ENCODE measurements at regions not wholly inside any gene's neighbourhood (a gene's known extent, or its start where the extent isn't known, plus 50 kb on each side); places are given as distances from the start of the nearest gene placed in this dataset.

- Histone ChIP-seq H4K5ac (ENCODE audit: insufficient read length, low read depth, low read length) (no peak overlapping the region), H3T11ph (ENCODE audit: low read length) (no peak overlapping the region), H2BK15ac (ENCODE audit: low read depth, low read length) (no peak overlapping the region), H4K91ac (ENCODE audit: insufficient read length, low read depth, low read length) (no peak overlapping the region), H4K8ac (replicated peaks; ENCODE audit: insufficient read length, low read depth, low read length) (no peak overlapping the region), H2BK20ac (ENCODE audit: low read depth, low read length, poor library complexity, severe bottlenecking) (no peak overlapping the region), H3K14ac (ENCODE audit: insufficient read depth, low read length) (no peak overlapping the region), H3K23ac (ENCODE audit: insufficient read length, low read depth, low read length) (no peak overlapping the region), H3K4me1 (ENCODE audit: insufficient read depth, low read length) (peaks cover 7% of the 10 kb centered on the region), H2BK5ac (ENCODE audit: insufficient read length, low read length) (no peak overlapping the region), H4K20me1 (ENCODE audit: control insufficient read depth, insufficient read depth, insufficient read length) (no peaks in the 10 kb centered on the region), H3K9me3 (ENCODE audit: control insufficient read depth, low read depth, low read length) (no peaks in the 10 kb centered on the region), H2BK120ac (ENCODE audit: low read depth, low read length, poor library complexity, severe bottlenecking) (no peak overlapping the region), H3K56ac (ENCODE audit: insufficient read length, low read depth, low read length) (no peak overlapping the region), H3K27me3 (ENCODE audit: insufficient read depth, low read length) (no peaks in the 10 kb centered on the region), H3K9ac (ENCODE audit: extremely low read depth, insufficient read length, low read length) (no peak overlapping the region), H3K79me2 (ENCODE audit: insufficient read depth, low read length) (no peaks in the 10 kb centered on the region), H2AFZ (ENCODE audit: low read length) (no peak overlapping the region), H3K4ac (ENCODE audit: low read depth, low read length) (no peak overlapping the region), H3K4me2 (ENCODE audit: insufficient read depth, insufficient read length, low read length) (no peak overlapping the region), H3K27ac (ENCODE audit: insufficient read length, low read depth, low read length) (no peak overlapping the region), H2AK5ac (ENCODE audit: insufficient read length, low read length) (no peak overlapping the region), H3K23me2 (ENCODE audit: insufficient read length, low read depth, low read length, poor library complexity, severe bottlenecking) (no peaks in the 10 kb centered on the region), H3K18ac (ENCODE audit: insufficient read length, low read depth, low read length) (no peak overlapping the region), H3K79me1 (ENCODE audit: insufficient read depth, low read depth, low read length, poor library complexity, severe bottlenecking) (no peaks in the 10 kb centered on the region), H2BK12ac (ENCODE audit: insufficient read length, low read depth, low read length) (no peak overlapping the region)
- peaks cover 0 to 3% (median 0%) of the 10 kb centered on the region in 3 experiments; a peak in 1 of 7 replicates for H3K36me3 Mint-ChIP-seq (ENCODE audit: insufficient read depth in 1 of 3, low read depth in 3 of 3)
- DNase-seq = no peak
- H3K4me1 Mint-ChIP-seq = peaks cover 11 to 12% of the 10 kb centered on the region in 2 experiments
- H3K4me3 Mint-ChIP-seq = no peak overlapping the region
- H3K9me3 Mint-ChIP-seq = peaks cover 2 to 3% of the 10 kb centered on the region in 2 experiments; a peak in 3 of 5 replicates
- WGBS (ENCODE audit: extremely low coverage, insufficient read length, low lambda C conversion rate) = no CpG with 5 or more reads among the region's 4 CpGs
- H3K27me3 Mint-ChIP-seq (ENCODE audit: low read depth) = no peaks in the 10 kb centered on the region
- H3K27ac Mint-ChIP-seq = no peak overlapping the region
- no peak for TF ChIP-seq CTCF (conservative IDR thresholded peaks at IDR 0.05)
Measured at GRCh38 chr12:107557589-107558100, 128.0 kb upstream of the PWP1 start.

All from H9 (cell line).